Type B pancreatic cell (in vitro differentiated cells): ENCODE measurements at regions not wholly inside any gene's neighbourhood (a gene's known extent, or its start where the extent isn't known, plus 50 kb on each side); places are given as distances from the start of the nearest gene placed in this dataset.

ENCODE experiments used
- DNase-seq: peaks from one replicate; pipeline ENCODE4 v3.0.0; 2021; ENCODE audit warnings: mixed read lengths; ENCODE audit not compliant: unreplicated experiment; ENCODE audit errors: extremely low spot score
- H3K27ac Mint-ChIP-seq: 2 replicates; pipeline ENCODE4 v1.8.0; 2021; ENCODE audit warnings: mild to moderate bottlenecking, mixed read lengths
- H3K27me3 Mint-ChIP-seq: 2 replicates; pipeline ENCODE4 v1.8.0; 2021; ENCODE audit warnings: mixed read lengths
- H3K36me3 Mint-ChIP-seq: 2 replicates; pipeline ENCODE4 v1.8.0; 2021; ENCODE audit warnings: mixed read lengths
- H3K4me1 Mint-ChIP-seq: one replicate; pipeline ENCODE4 v1.8.0; 2021; ENCODE audit warnings: mixed read lengths; ENCODE audit not compliant: unreplicated experiment
- H3K4me3 Mint-ChIP-seq: 2 replicates; pipeline ENCODE4 v1.8.0; 2021; ENCODE audit warnings: mild to moderate bottlenecking, mixed read lengths
- H3K9me3 Mint-ChIP-seq: 2 replicates; pipeline ENCODE4 v1.8.0; 2021; ENCODE audit warnings: mixed read lengths
- TF ChIP-seq, protein P1 (sequence below): fragments of 200-600 bp; sonication (generic); conservative IDR thresholded peaks from 2 replicates; pipeline ENCODE4 v1.5.0; 2021; ENCODE audit warnings: antibody characterized with exemption, mild to moderate bottlenecking

DNA sequence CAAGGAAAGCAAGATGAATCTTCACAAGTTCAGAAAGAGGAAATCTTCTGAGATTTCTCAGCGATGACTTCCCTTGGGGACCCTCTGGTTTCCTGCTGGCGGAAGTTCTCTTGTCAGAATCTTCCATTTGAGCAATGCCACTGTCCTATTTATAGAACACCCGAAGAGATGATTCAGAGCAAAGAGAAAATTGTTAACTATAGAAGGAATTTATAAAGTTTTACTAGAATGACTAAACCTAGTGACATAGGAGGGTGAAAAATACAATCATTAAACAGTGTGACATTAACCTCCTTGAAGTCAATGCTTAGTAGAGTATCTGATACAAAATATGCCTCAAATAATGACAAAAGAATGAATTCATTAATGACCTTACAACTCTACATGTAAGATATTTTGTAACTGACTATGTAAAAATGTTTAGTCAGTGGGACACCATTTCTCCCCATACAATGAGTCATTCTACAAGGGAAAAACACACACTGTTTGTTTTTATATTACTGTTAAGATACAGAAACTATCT is 206.5 kb upstream of the CNTNAP2 start:
- TF ChIP-seq, protein P1, sequence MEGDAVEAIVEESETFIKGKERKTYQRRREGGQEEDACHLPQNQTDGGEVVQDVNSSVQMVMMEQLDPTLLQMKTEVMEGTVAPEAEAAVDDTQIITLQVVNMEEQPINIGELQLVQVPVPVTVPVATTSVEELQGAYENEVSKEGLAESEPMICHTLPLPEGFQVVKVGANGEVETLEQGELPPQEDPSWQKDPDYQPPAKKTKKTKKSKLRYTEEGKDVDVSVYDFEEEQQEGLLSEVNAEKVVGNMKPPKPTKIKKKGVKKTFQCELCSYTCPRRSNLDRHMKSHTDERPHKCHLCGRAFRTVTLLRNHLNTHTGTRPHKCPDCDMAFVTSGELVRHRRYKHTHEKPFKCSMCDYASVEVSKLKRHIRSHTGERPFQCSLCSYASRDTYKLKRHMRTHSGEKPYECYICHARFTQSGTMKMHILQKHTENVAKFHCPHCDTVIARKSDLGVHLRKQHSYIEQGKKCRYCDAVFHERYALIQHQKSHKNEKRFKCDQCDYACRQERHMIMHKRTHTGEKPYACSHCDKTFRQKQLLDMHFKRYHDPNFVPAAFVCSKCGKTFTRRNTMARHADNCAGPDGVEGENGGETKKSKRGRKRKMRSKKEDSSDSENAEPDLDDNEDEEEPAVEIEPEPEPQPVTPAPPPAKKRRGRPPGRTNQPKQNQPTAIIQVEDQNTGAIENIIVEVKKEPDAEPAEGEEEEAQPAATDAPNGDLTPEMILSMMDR, result no peak
- Mint-ChIP-seq H3K9me3 (no peaks in the 10 kb centered on the region), H3K4me3 (no peak overlapping the region), H3K4me1 (no peaks in the 10 kb centered on the region), H3K27ac (no peak overlapping the region), H3K27me3 (no peaks in the 10 kb centered on the region), H3K36me3 (no peaks in the 10 kb centered on the region)
- DNase-seq, result no peak

DNA sequence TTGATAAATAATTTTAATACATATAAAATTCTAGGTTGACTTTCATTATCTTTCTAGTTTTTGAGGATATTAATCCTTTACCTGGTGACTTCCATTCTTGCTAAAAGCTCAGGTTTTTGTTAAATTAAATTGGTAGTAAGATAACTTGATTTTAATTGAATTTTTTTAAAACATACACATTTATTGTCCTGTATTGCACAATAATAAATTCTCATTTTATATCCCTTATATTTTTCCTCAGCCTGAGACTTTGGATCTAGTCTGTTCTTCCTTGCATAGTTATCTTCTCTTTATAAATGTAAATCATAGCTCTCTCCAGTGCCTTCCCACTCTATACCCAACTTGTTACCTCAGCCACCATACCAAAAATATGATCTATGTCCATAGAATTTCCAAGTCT is 212.9 kb upstream of the CNTNAP2 start:
- TF ChIP-seq, protein P1, result no peak
- Mint-ChIP-seq H3K27me3 (no peaks in the 10 kb centered on the region), H3K9me3 (no peaks in the 10 kb centered on the region), H3K27ac (no peak overlapping the region), H3K4me3 (no peak overlapping the region), H3K4me1 (no peaks in the 10 kb centered on the region), H3K36me3 (no peaks in the 10 kb centered on the region)
- DNase-seq, result no peak

DNA sequence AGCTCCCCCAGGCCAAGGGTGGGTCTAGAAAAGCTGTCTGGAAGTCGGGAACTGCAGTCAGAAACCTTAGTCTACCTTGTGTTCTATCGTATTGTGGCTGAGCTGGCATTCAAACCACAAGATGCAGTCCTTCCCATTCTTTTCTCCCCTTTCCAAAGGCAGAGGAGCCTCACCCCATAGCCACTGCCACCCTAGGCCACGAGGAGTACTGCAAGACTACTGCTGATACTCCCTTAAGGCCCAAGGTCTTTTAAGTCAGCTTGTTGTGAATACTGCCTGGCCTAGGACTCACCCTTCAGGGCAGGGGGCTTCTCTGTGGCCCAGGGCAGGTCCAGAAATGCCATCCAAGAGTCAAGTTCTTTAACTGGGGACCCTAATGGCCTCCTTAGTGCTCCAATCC is 214.5 kb upstream of the CNTNAP2 start:
- Mint-ChIP-seq H3K36me3 (no peaks in the 10 kb centered on the region), H3K9me3 (no peaks in the 10 kb centered on the region), H3K27ac (no peak overlapping the region), H3K27me3 (no peaks in the 10 kb centered on the region), H3K4me3 (no peak overlapping the region), H3K4me1 (no peaks in the 10 kb centered on the region)
- no peak for DNase-seq
- TF ChIP-seq, protein P1, result no peak

DNA sequence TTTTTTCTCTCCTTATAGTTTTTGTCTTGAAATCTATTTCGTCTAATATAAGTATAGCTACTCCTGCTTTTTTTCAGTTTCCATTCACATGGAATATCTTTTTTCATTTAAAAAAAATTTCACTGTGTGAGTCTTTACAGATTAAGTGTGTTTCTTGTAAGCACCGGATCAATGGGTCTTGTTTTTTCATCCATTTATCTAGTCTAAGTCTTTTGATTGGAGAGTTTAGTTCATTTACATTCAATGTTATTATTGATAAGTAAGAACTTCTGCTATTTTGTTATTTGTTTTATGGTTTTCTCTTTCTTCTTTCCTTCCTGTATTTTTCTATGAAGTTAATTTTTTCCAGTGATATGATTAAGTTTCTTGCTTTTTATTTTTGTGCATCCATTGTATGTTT is 216.7 kb upstream of the CNTNAP2 start:
- Mint-ChIP-seq H3K4me3 (no peak overlapping the region), H3K27me3 (no peaks in the 10 kb centered on the region), H3K27ac (no peak overlapping the region), H3K36me3 (no peaks in the 10 kb centered on the region), H3K9me3 (no peaks in the 10 kb centered on the region), H3K4me1 (no peaks in the 10 kb centered on the region)
- TF ChIP-seq, protein P1, result no peak
- DNase-seq, result no peak

DNA sequence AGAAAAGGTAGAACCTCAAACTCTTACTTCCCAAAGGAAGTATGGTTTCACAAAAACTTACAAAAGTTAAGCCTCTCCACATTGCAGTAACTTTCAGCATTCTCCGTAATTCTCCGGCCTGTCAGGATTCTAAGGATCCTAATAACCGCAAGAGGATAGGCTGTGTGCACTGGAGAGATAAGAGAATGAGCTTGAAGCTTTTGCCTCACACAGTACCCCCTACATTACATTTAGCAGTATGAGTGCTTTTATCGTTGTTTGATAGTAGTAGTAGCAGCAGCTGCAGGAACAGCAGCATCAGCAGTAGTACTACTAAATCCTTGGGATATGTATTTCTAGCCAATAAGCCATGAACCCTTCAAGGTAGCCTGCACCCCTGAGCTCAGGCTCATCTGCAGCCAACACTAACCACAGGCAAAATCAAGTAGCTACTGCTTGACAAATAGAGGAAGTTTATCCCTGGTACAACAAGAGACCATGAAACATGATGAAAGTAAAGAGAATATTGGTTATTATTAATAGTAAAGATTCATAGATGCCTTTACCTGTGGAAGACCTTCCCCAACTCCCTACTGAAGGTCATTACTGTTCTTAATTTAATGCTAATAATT is 222.6 kb upstream of the CNTNAP2 start:
- TF ChIP-seq, protein P1, result no peak
- H3K4me3 Mint-ChIP-seq, result no peak overlapping the region
- H3K27me3 Mint-ChIP-seq, result no peaks in the 10 kb centered on the region
- no peaks in the 10 kb centered on the region for H3K9me3 Mint-ChIP-seq
- no peaks in the 10 kb centered on the region for H3K36me3 Mint-ChIP-seq
- H3K4me1 Mint-ChIP-seq, result no peaks in the 10 kb centered on the region
- no peak overlapping the region for H3K27ac Mint-ChIP-seq
- DNase-seq, result no peak
